ENCODE measurements at regions not wholly inside any gene's neighbourhood (a gene's known extent, or its start where the extent isn't known, plus 50 kb on each side); places are given as distances from the start of the nearest gene placed in this dataset.

GRCh38 chr1:81582467-81582986 is 218.2 kb upstream of the ADGRL2 start:
- no peak overlapping the region for H3K4me3 ChIP-seq (ENCODE audit: low read depth, low read length)

- H3K4me3 ChIP-seq (ENCODE audit: low read depth, low read length) = no peak overlapping the region
Measured at GRCh38 chr1:81578867-81579266, 221.9 kb upstream of the ADGRL2 start.

- H3K4me3 ChIP-seq (ENCODE audit: low read depth, low read length) = no peak overlapping the region
Measured at GRCh38 chr1:81577004-81577697, 223.6 kb upstream of the ADGRL2 start.

GRCh38 chr1:81574408-81574807 is 226.3 kb upstream of the ADGRL2 start:
- H3K4me3 ChIP-seq (ENCODE audit: low read depth, low read length) = no peak overlapping the region

GRCh38 chr1:81573458-81573857 is 227.3 kb upstream of the ADGRL2 start:
- H3K4me3 ChIP-seq (ENCODE audit: low read depth, low read length) = no peak overlapping the region

- H3K4me3 ChIP-seq (ENCODE audit: low read depth, low read length) = no peak overlapping the region
Measured at GRCh38 chr1:81571946-81572345, 228.8 kb upstream of the ADGRL2 start.

- no peak overlapping the region for H3K4me3 ChIP-seq (ENCODE audit: low read depth, low read length)
Measured at GRCh38 chr1:81569761-81570160, 231.0 kb upstream of the ADGRL2 start.

GRCh38 chr1:81563632-81564031 is 237.1 kb upstream of the ADGRL2 start:
- no peak overlapping the region for H3K4me3 ChIP-seq (ENCODE audit: low read depth, low read length)

GRCh38 chr1:81562934-81563333 is 237.8 kb upstream of the ADGRL2 start:
- no peak overlapping the region for H3K4me3 ChIP-seq (ENCODE audit: low read depth, low read length)

GRCh38 chr1:81560629-81561028 is 240.1 kb upstream of the ADGRL2 start:
- H3K4me3 ChIP-seq (ENCODE audit: low read depth, low read length) = no peak overlapping the region

GRCh38 chr1:81559662-81560350 is 240.9 kb upstream of the ADGRL2 start:
- H3K4me3 ChIP-seq (ENCODE audit: low read depth, low read length) = no peak overlapping the region

- no peak overlapping the region for H3K4me3 ChIP-seq (ENCODE audit: low read depth, low read length)
Measured at GRCh38 chr1:81558291-81559076, 242.2 kb upstream of the ADGRL2 start.

- H3K4me3 ChIP-seq (ENCODE audit: low read depth, low read length) = no peak overlapping the region
Measured at GRCh38 chr1:81556968-81557367, 243.8 kb upstream of the ADGRL2 start.

GRCh38 chr1:81554534-81554933 is 246.2 kb upstream of the ADGRL2 start:
- no peak overlapping the region for H3K4me3 ChIP-seq (ENCODE audit: low read depth, low read length)

GRCh38 chr1:81554108-81554507 is 246.6 kb upstream of the ADGRL2 start:
- H3K4me3 ChIP-seq (ENCODE audit: low read depth, low read length) = no peak overlapping the region

GRCh38 chr1:81553503-81553902 is 247.2 kb upstream of the ADGRL2 start:
- H3K4me3 ChIP-seq (ENCODE audit: low read depth, low read length) = no peak overlapping the region

GRCh38 chr1:81551946-81552345 is 248.8 kb upstream of the ADGRL2 start:
- H3K4me3 ChIP-seq (ENCODE audit: low read depth, low read length) = no peak overlapping the region

GRCh38 chr1:81550753-81551152 is 250.0 kb upstream of the ADGRL2 start:
- H3K4me3 ChIP-seq (ENCODE audit: low read depth, low read length) = no peak overlapping the region

- no peak overlapping the region for H3K4me3 ChIP-seq (ENCODE audit: low read depth, low read length)
Measured at GRCh38 chr1:81549588-81550127, 251.1 kb upstream of the ADGRL2 start.

GRCh38 chr1:81548918-81549587 is 251.7 kb upstream of the ADGRL2 start:
- no peak overlapping the region for H3K4me3 ChIP-seq (ENCODE audit: low read depth, low read length)

GRCh38 chr1:81547912-81548303 is 252.8 kb upstream of the ADGRL2 start:
- no peak overlapping the region for H3K4me3 ChIP-seq (ENCODE audit: low read depth, low read length)

All from iPS-11a (cell line).